Liver (tissue), 8 donors: ENCODE measurements at regions not wholly inside any gene's neighbourhood (a gene's known extent, or its start where the extent isn't known, plus 50 kb on each side); places are given as distances from the start of the nearest gene placed in this dataset.

Source experiments
- DNase-seq: peaks from one replicate; pipeline ENCODE4 v3.0.0-alpha.2; 2017; ENCODE audit warnings: low spot score
- H3K27ac ChIP-seq, 2 donors: one replicate each; pipeline ENCODE4 v1.7.0; 2013; ENCODE audit warnings: inconsistent platforms in 2 of 2, low read length in 2 of 2, control low read depth in 1 of 2, low read depth in 1 of 2, mild to moderate bottlenecking in 1 of 2
- H3K27me3 ChIP-seq, 4 donors: one replicate each; pipeline versions ENCODE4 v1.6.1 to v1.7.0; 2013; ENCODE audit warnings: low read length in 3 of 4, inconsistent platforms in 1 of 4, mild to moderate bottlenecking in 1 of 4, moderate library complexity in 1 of 4; ENCODE audit not compliant: control insufficient read depth in 4 of 4, insufficient read depth in 4 of 4
- H3K36me3 ChIP-seq, 4 donors: one replicate each; pipeline versions ENCODE4 v1.6.1 to v1.7.0; 2013; ENCODE audit warnings: low read length in 3 of 4, mild to moderate bottlenecking in 3 of 4, low read depth in 1 of 4, moderate library complexity in 1 of 4; ENCODE audit not compliant: control insufficient read depth in 4 of 4, insufficient read depth in 3 of 4
- H3K4me1 ChIP-seq, 4 donors: one replicate each; pipeline versions ENCODE4 v1.6.1 to v1.7.0; 2013; ENCODE audit warnings: low read length in 3 of 4, mild to moderate bottlenecking in 3 of 4, moderate library complexity in 1 of 4; ENCODE audit not compliant: control insufficient read depth in 4 of 4, insufficient read depth in 4 of 4
- H3K4me3 ChIP-seq, 3 donors: one replicate each; pipeline versions ENCODE4 v1.6.1 to v1.7.0; 2013; ENCODE audit warnings: low read length in 3 of 3, control low read depth in 1 of 3, low read depth in 1 of 3, mild to moderate bottlenecking in 1 of 3
- H3K9ac ChIP-seq, 2 donors: one replicate each; pipeline ENCODE4 v1.7.0; 2013; ENCODE audit warnings: low read length in 2 of 2, mild to moderate bottlenecking in 2 of 2, moderate library complexity in 2 of 2, control low read depth in 1 of 2, low read depth in 1 of 2
- H3K9me3 ChIP-seq, 4 donors: one replicate each; pipeline versions ENCODE4 v1.6.1 to v1.7.0; 2013; ENCODE audit warnings: low read length in 3 of 4; ENCODE audit not compliant: control insufficient read depth in 4 of 4
- ATF3 ChIP-seq: IDR thresholded peaks from 2 replicates; pipeline ENCODE4 v1.6.1; 2016; ENCODE audit warnings: antibody characterized with exemption
- EGR1 ChIP-seq, 2 donors: IDR thresholded peaks; 2 replicates each; pipeline ENCODE4 v1.6.1; 2016 to 2018; ENCODE audit warnings: antibody characterized with exemption in 2 of 2, low read depth in 2 of 2
- FOXA1 ChIP-seq: IDR thresholded peaks from 2 replicates; pipeline ENCODE4 v1.6.1; 2016; ENCODE audit warnings: antibody characterized with exemption
- FOXA2 ChIP-seq: IDR thresholded peaks from 2 replicates; pipeline ENCODE4 v1.6.1; 2016; ENCODE audit warnings: antibody characterized with exemption
- GABPA ChIP-seq, 2 donors: IDR thresholded peaks in 1 of 2; conservative IDR thresholded peaks in 1 of 2; 2 replicates each; pipeline ENCODE4 v1.6.1; 2016; ENCODE audit warnings: antibody characterized with exemption in 2 of 2, mild to moderate bottlenecking in 1 of 2, moderate library complexity in 1 of 2
- HNF4A ChIP-seq, 2 donors: conservative IDR thresholded peaks; 2 replicates each; pipeline ENCODE4 v1.6.1; 2016; ENCODE audit warnings: antibody characterized with exemption in 2 of 2, mild to moderate bottlenecking in 2 of 2
- HNF4G ChIP-seq: IDR thresholded peaks from 2 replicates; pipeline ENCODE4 v1.6.1; 2016; ENCODE audit warnings: antibody characterized with exemption
- JUND ChIP-seq, 2 donors: IDR thresholded peaks; 2 replicates each; pipeline ENCODE4 v1.6.1; 2016; ENCODE audit warnings: antibody characterized with exemption in 2 of 2
- MAX ChIP-seq: IDR thresholded peaks from 2 replicates; pipeline ENCODE4 v1.6.1; 2016; ENCODE audit warnings: antibody characterized with exemption
- RAD21 ChIP-seq, 2 donors: IDR thresholded peaks; 2 replicates each; pipeline ENCODE4 v1.6.1; 2016; ENCODE audit warnings: antibody characterized with exemption in 2 of 2, mild to moderate bottlenecking in 2 of 2
- RXRA ChIP-seq, 2 donors: IDR thresholded peaks; 2 replicates each; pipeline ENCODE4 v1.6.1; 2017 to 2018; ENCODE audit warnings: antibody characterized with exemption in 2 of 2, mild to moderate bottlenecking in 1 of 2
- SP1 ChIP-seq: IDR thresholded peaks from 2 replicates; pipeline ENCODE4 v1.6.1; 2018; ENCODE audit warnings: antibody characterized with exemption, mild to moderate bottlenecking
- TAF1 ChIP-seq: conservative IDR thresholded peaks from 2 replicates; pipeline ENCODE4 v1.6.1; 2016; ENCODE audit warnings: antibody characterized with exemption, mild to moderate bottlenecking
- YY1 ChIP-seq: IDR thresholded peaks from 2 replicates; pipeline ENCODE4 v1.6.1; 2016; ENCODE audit warnings: antibody characterized with exemption, mild to moderate bottlenecking
- ZBTB33 ChIP-seq: IDR thresholded peaks from 2 replicates; pipeline ENCODE4 v1.6.1; 2016; ENCODE audit warnings: antibody characterized with exemption
- WGBS: extraction: QIAGEN DNeasy Blood & Tissue Kit; methylation state at CpG from one replicate; pipeline ENCODE4 v1.1.7; 2013; 5-methylcytosine and 5-hydroxymethylcytosine counted together
- TF ChIP-seq, protein P1 (sequence below): fragments of 150-350 bp; IDR thresholded peaks from 2 replicates; pipeline ENCODE4 v1.5.1; 2017; ENCODE audit warnings: improper control_type of control experiment, low read depth, low read length; ENCODE audit not compliant: missing input control
- TF ChIP-seq, protein P2 (sequence below): IDR thresholded peaks from 2 replicates; pipeline ENCODE4 v1.6.1; 2016; ENCODE audit warnings: antibody characterized with exemption, mild to moderate bottlenecking
- donor health status: healthy.
- donor health status: healthy.
- donor health status: healthy.
- donor health status: healthy.
- donor health status: healthy.

GRCh38 chr3:148531836-148532235, 165.9 kb upstream of the AGTR1 start:
- Histone ChIP-seq H3K9ac (no peak overlapping the region), H3K27me3 (no peaks in the 10 kb centered on the region), H3K27ac (no peak overlapping the region), H3K36me3 (no peaks in the 10 kb centered on the region), H3K4me3 (no peak overlapping the region), H3K4me1 (peaks cover 0 to 6% (median 0%) of the 10 kb centered on the region in 4 donors), H3K9me3 (no peaks in the 10 kb centered on the region)
- 93% methylated on average over 2 of the region's 2 CpGs for WGBS
- DNase-seq = no peak
- TF ChIP-seq RAD21 (IDR thresholded peaks at IDR 0.05) = no peak
- no peak for TF ChIP-seq ZBTB33
- TF ChIP-seq, protein P1, sequence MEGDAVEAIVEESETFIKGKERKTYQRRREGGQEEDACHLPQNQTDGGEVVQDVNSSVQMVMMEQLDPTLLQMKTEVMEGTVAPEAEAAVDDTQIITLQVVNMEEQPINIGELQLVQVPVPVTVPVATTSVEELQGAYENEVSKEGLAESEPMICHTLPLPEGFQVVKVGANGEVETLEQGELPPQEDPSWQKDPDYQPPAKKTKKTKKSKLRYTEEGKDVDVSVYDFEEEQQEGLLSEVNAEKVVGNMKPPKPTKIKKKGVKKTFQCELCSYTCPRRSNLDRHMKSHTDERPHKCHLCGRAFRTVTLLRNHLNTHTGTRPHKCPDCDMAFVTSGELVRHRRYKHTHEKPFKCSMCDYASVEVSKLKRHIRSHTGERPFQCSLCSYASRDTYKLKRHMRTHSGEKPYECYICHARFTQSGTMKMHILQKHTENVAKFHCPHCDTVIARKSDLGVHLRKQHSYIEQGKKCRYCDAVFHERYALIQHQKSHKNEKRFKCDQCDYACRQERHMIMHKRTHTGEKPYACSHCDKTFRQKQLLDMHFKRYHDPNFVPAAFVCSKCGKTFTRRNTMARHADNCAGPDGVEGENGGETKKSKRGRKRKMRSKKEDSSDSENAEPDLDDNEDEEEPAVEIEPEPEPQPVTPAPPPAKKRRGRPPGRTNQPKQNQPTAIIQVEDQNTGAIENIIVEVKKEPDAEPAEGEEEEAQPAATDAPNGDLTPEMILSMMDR = no peak
- no peak for TF ChIP-seq GABPA (IDR thresholded peaks at IDR 0.05 in 1 of 2, conservative IDR thresholded peaks at IDR 0.05 in 1 of 2)
- TF ChIP-seq, protein P2, sequence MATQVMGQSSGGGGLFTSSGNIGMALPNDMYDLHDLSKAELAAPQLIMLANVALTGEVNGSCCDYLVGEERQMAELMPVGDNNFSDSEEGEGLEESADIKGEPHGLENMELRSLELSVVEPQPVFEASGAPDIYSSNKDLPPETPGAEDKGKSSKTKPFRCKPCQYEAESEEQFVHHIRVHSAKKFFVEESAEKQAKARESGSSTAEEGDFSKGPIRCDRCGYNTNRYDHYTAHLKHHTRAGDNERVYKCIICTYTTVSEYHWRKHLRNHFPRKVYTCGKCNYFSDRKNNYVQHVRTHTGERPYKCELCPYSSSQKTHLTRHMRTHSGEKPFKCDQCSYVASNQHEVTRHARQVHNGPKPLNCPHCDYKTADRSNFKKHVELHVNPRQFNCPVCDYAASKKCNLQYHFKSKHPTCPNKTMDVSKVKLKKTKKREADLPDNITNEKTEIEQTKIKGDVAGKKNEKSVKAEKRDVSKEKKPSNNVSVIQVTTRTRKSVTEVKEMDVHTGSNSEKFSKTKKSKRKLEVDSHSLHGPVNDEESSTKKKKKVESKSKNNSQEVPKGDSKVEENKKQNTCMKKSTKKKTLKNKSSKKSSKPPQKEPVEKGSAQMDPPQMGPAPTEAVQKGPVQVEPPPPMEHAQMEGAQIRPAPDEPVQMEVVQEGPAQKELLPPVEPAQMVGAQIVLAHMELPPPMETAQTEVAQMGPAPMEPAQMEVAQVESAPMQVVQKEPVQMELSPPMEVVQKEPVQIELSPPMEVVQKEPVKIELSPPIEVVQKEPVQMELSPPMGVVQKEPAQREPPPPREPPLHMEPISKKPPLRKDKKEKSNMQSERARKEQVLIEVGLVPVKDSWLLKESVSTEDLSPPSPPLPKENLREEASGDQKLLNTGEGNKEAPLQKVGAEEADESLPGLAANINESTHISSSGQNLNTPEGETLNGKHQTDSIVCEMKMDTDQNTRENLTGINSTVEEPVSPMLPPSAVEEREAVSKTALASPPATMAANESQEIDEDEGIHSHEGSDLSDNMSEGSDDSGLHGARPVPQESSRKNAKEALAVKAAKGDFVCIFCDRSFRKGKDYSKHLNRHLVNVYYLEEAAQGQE = no peak
- no peak for TF ChIP-seq RXRA (IDR thresholded peaks at IDR 0.05)
- no peak for TF ChIP-seq FOXA2
- no peak for TF ChIP-seq SP1
- no peak for TF ChIP-seq TAF1
- TF ChIP-seq YY1 = no peak
- no peak for TF ChIP-seq MAX
- no peak for TF ChIP-seq HNF4G
- TF ChIP-seq EGR1 (IDR thresholded peaks at IDR 0.05; ENCODE audit: low read depth in 2 of 2) = no peak
- TF ChIP-seq ATF3 = no peak

- Histone ChIP-seq H3K4me3 (no peak overlapping the region), H3K27me3 (no peaks in the 10 kb centered on the region), H3K9ac (no peak overlapping the region), H3K27ac (no peak overlapping the region), H3K4me1 (peaks cover 0 to 6% (median 0%) of the 10 kb centered on the region in 4 donors), H3K9me3 (no peaks in the 10 kb centered on the region), H3K36me3 (no peaks in the 10 kb centered on the region)
- DNase-seq = no peak
- 85% methylated on average over 2 of the region's 2 CpGs for WGBS
- TF ChIP-seq RXRA (IDR thresholded peaks at IDR 0.05) (no peak), HNF4G (no peak), FOXA1 (no peak), RAD21 (IDR thresholded peaks at IDR 0.05) (no peak), FOXA2 (no peak), EGR1 (IDR thresholded peaks at IDR 0.05; ENCODE audit: low read depth in 2 of 2) (no peak), SP1 (no peak), GABPA (IDR thresholded peaks at IDR 0.05 in 1 of 2, conservative IDR thresholded peaks at IDR 0.05 in 1 of 2) (no peak), HNF4A (conservative IDR thresholded peaks at IDR 0.05) (no peak), JUND (IDR thresholded peaks at IDR 0.05) (no peak), YY1 (no peak)
- TF ChIP-seq, protein P1 = no peak
- TF ChIP-seq, protein P2 = no peak
Measured at GRCh38 chr3:148532326-148532725, 165.4 kb upstream of the AGTR1 start.
